Activated CD4-positive, alpha-beta T cell treated with anti-CD3 and anti-CD28 coated beads for 36 hours (primary cell): ENCODE measurements at regions not wholly inside any gene's neighbourhood (a gene's known extent, or its start where the extent isn't known, plus 50 kb on each side); places are given as distances from the start of the nearest gene placed in this dataset.

ENCODE experiments used
- ATAC-seq: fragments of 200-7000 bp; cut with Tn5 transposase; one replicate; pipeline ENCODE4 v1.10.0; 2021; ENCODE audit warnings: mild to moderate bottlenecking, moderate library complexity
- CTCF ChIA-PET: fragments of 350-600 bp; sonication (Branson Sonifier 250); formaldehyde crosslinking; loops from one replicate; lab custom pipeline; 2021; ENCODE audit warnings: antibody characterized with exemption; lab: Charles Lee
- POLR2A ChIA-PET: fragments of 350-600 bp; sonication (Branson Sonifier 250); formaldehyde crosslinking; loops from one replicate; lab custom pipeline; 2021; ENCODE audit warnings: antibody characterized with exemption, inconsistent platforms; lab: Charles Lee
- DNase-seq: peaks from one replicate; pipeline ENCODE4 v3.0.0-alpha.2; 2020
- H3K27ac Mint-ChIP-seq: one replicate; pipeline ENCODE4 v1.8.0; 2021; ENCODE audit warnings: mixed read lengths
- H3K27me3 Mint-ChIP-seq: one replicate; pipeline ENCODE4 v1.8.0; 2021; ENCODE audit warnings: mixed read lengths
- H3K36me3 Mint-ChIP-seq: one replicate; pipeline ENCODE4 v1.8.0; 2021; ENCODE audit warnings: low read depth, mixed read lengths
- H3K4me1 Mint-ChIP-seq: one replicate; pipeline ENCODE4 v1.8.0; 2021; ENCODE audit warnings: mixed read lengths
- H3K4me3 Mint-ChIP-seq: one replicate; pipeline ENCODE4 v1.8.0; 2021; ENCODE audit warnings: mild to moderate bottlenecking, moderate library complexity, mixed read lengths
- H3K9me3 Mint-ChIP-seq: one replicate; pipeline ENCODE4 v1.8.0; 2021; ENCODE audit warnings: low read depth, mixed read lengths
- intact Hi-C, 2 experiments: fragments of 100-400 bp; cut with DNase I in 1 of 2; cut with micrococcal nuclease in 1 of 2; formaldehyde crosslinking; loops; one replicate each; pipeline versions ENCODE4 v1.14.2 to v1.15.1; 2022 to 2024; cut with DNase I, micrococcal nuclease

GRCh38 chr22:49042877-49043859 lies 784.5 kb downstream of the BRD1 start:
- no peaks in the 10 kb centered on the region for H3K9me3 Mint-ChIP-seq
- intact Hi-C loops = no loop called here
- DNase-seq = no peak
- H3K27ac Mint-ChIP-seq = no peak overlapping the region
- H3K4me1 Mint-ChIP-seq = no peaks in the 10 kb centered on the region
- no peaks in the 10 kb centered on the region for H3K36me3 Mint-ChIP-seq
- peaks cover 10% of the 10 kb centered on the region for H3K27me3 Mint-ChIP-seq
- CTCF ChIA-PET = no interaction called here
- ATAC-seq = no peak
- no peak overlapping the region for H3K4me3 Mint-ChIP-seq
- POLR2A ChIA-PET = no interaction called here

GRCh38 chr22:49042066-49042465 lies 785.6 kb downstream of the BRD1 start:
- Mint-ChIP-seq H3K27me3 (peaks cover 8% of the 10 kb centered on the region), H3K27ac (no peak overlapping the region), H3K36me3 (no peaks in the 10 kb centered on the region), H3K4me1 (no peaks in the 10 kb centered on the region), H3K9me3 (no peaks in the 10 kb centered on the region), H3K4me3 (no peak overlapping the region)
- CTCF ChIA-PET = no interaction called here
- DNase-seq (no peak), ATAC-seq (no peak)
- POLR2A ChIA-PET = no interaction called here
- intact Hi-C loops = no loop called here

- Mint-ChIP-seq H3K9me3 (peaks cover 5% of the 10 kb centered on the region), H3K27me3 (peaks cover 5% of the 10 kb centered on the region), H3K27ac (no peak overlapping the region), H3K4me1 (no peaks in the 10 kb centered on the region), H3K4me3 (no peak overlapping the region), H3K36me3 (no peaks in the 10 kb centered on the region)
- intact Hi-C loops = no loop called here
- ChIA-PET POLR2A (no interaction called here), CTCF (no interaction called here)
- DNase-seq (no peak), ATAC-seq (no peak)
These were observed 786.8 kb downstream of the BRD1 start for GRCh38 chr22:49040754-49041467.

GRCh38 chr22:49040111-49040510 lies 787.6 kb downstream of the BRD1 start:
- peaks cover 2% of the 10 kb centered on the region for H3K27me3 Mint-ChIP-seq
- peaks cover 5% of the 10 kb centered on the region for H3K9me3 Mint-ChIP-seq
- H3K4me1 Mint-ChIP-seq = no peaks in the 10 kb centered on the region
- no peak overlapping the region for H3K4me3 Mint-ChIP-seq
- no peaks in the 10 kb centered on the region for H3K36me3 Mint-ChIP-seq
- CTCF ChIA-PET = interaction anchor here (1.5 kb wide), 1 partner anchor 10 kb away, joined by 3 read pairs; no protein-coding TSS in a partner anchor
- intact Hi-C loops = no loop called here
- H3K27ac Mint-ChIP-seq = no peak overlapping the region
- POLR2A ChIA-PET = no interaction called here
- no peak for DNase-seq
- ATAC-seq = no peak

GRCh38 chr22:49039625-49040024 lies 788.0 kb downstream of the BRD1 start:
- H3K9me3 Mint-ChIP-seq = peaks cover 5% of the 10 kb centered on the region
- no peak overlapping the region for H3K27ac Mint-ChIP-seq
- DNase-seq (no peak), ATAC-seq (no peak)
- H3K4me1 Mint-ChIP-seq = no peaks in the 10 kb centered on the region
- POLR2A ChIA-PET = no interaction called here
- intact Hi-C loops = no loop called here
- CTCF ChIA-PET = interaction anchor here (1.5 kb wide), 1 partner anchor 9 kb away, joined by 3 read pairs; no protein-coding TSS in a partner anchor
- H3K4me3 Mint-ChIP-seq = no peak overlapping the region
- H3K36me3 Mint-ChIP-seq = no peaks in the 10 kb centered on the region
- peaks cover 2% of the 10 kb centered on the region for H3K27me3 Mint-ChIP-seq

- DNase-seq = no peak
- CTCF ChIA-PET = no interaction called here
- peaks cover 2% of the 10 kb centered on the region for H3K27me3 Mint-ChIP-seq
- intact Hi-C loops = no loop called here
- H3K9me3 Mint-ChIP-seq = peaks cover 5% of the 10 kb centered on the region
- H3K4me1 Mint-ChIP-seq = no peaks in the 10 kb centered on the region
- POLR2A ChIA-PET = no interaction called here
- no peak for ATAC-seq
- no peak overlapping the region for H3K27ac Mint-ChIP-seq
- H3K36me3 Mint-ChIP-seq = no peaks in the 10 kb centered on the region
- H3K4me3 Mint-ChIP-seq = no peak overlapping the region
These were observed 789.9 kb downstream of the BRD1 start for GRCh38 chr22:49037701-49038245.

- ATAC-seq = no peak
- Mint-ChIP-seq H3K9me3 (peaks cover 5% of the 10 kb centered on the region), H3K27me3 (peaks cover 2% of the 10 kb centered on the region), H3K36me3 (no peaks in the 10 kb centered on the region), H3K4me1 (no peaks in the 10 kb centered on the region), H3K4me3 (no peak overlapping the region), H3K27ac (no peak overlapping the region)
- no peak for DNase-seq
- ChIA-PET CTCF (interaction anchor here (0.6 kb wide), 1 partner anchor 300 kb away, joined by 4 read pairs; no protein-coding TSS in a partner anchor), POLR2A (no interaction called here)
- intact Hi-C loops = no loop called here
These were observed 791.2 kb downstream of the BRD1 start for GRCh38 chr22:49036513-49036912.

GRCh38 chr22:49035818-49036457 lies 791.7 kb downstream of the BRD1 start:
- Mint-ChIP-seq H3K4me1 (no peaks in the 10 kb centered on the region), H3K27me3 (no peaks in the 10 kb centered on the region), H3K27ac (no peak overlapping the region), H3K4me3 (no peak overlapping the region), H3K36me3 (no peaks in the 10 kb centered on the region), H3K9me3 (peaks cover 5% of the 10 kb centered on the region)
- CTCF ChIA-PET = interaction anchor here (0.6 kb wide), 1 partner anchor 301 kb away, joined by 4 read pairs; no protein-coding TSS in a partner anchor
- POLR2A ChIA-PET = no interaction called here
- DNase-seq = no peak
- ATAC-seq = no peak
- intact Hi-C loops = no loop called here

- peaks cover 5% of the 10 kb centered on the region for H3K9me3 Mint-ChIP-seq
- DNase-seq (no peak), ATAC-seq (no peak)
- POLR2A ChIA-PET = no interaction called here
- H3K36me3 Mint-ChIP-seq = no peaks in the 10 kb centered on the region
- H3K27me3 Mint-ChIP-seq = no peaks in the 10 kb centered on the region
- H3K4me1 Mint-ChIP-seq = no peaks in the 10 kb centered on the region
- no peak overlapping the region for H3K27ac Mint-ChIP-seq
- H3K4me3 Mint-ChIP-seq = no peak overlapping the region
- CTCF ChIA-PET = interaction anchor here (1.2 kb wide), 1 partner anchor 12 kb away, joined by 3 read pairs; no protein-coding TSS in a partner anchor
- intact Hi-C loops = no loop called here
These were observed 792.5 kb downstream of the BRD1 start for GRCh38 chr22:49034836-49035817.

- H3K9me3 Mint-ChIP-seq = peaks cover 5% of the 10 kb centered on the region
- no peaks in the 10 kb centered on the region for H3K4me1 Mint-ChIP-seq
- intact Hi-C loops = no loop called here
- DNase-seq = no peak
- no peak for ATAC-seq
- CTCF ChIA-PET = interaction anchor here (1.2 kb wide), 1 partner anchor 13 kb away, joined by 3 read pairs; no protein-coding TSS in a partner anchor
- H3K4me3 Mint-ChIP-seq = no peak overlapping the region
- no peaks in the 10 kb centered on the region for H3K36me3 Mint-ChIP-seq
- POLR2A ChIA-PET = interaction anchor here (0.6 kb wide), 1 partner anchor 529 kb away, joined by 3 read pairs; no protein-coding TSS in a partner anchor
- H3K27ac Mint-ChIP-seq = no peak overlapping the region
- H3K27me3 Mint-ChIP-seq = peaks cover 2% of the 10 kb centered on the region
These were observed 794.1 kb downstream of the BRD1 start for GRCh38 chr22:49033616-49034015.
